SK-N-SH (cell line): ENCODE measurements at regions not wholly inside any gene's neighbourhood (a gene's known extent, or its start where the extent isn't known, plus 50 kb on each side); places are given as distances from the start of the nearest gene placed in this dataset.

ENCODE experiments used
- CTCF ChIA-PET: fragments of 300-600, 350-600 bp; formaldehyde crosslinking; extraction: SDS; loops from one replicate; lab custom pipeline; 2021; lab: Yijun Ruan, JAX
- POLR2A ChIA-PET: fragments of 350-600 bp; sonication (Branson Sonifier 250); formaldehyde crosslinking; extraction: SDS; loops from one replicate; lab custom pipeline; 2020; ENCODE audit warnings: antibody characterized with exemption, inconsistent platforms; lab: Yijun Ruan, JAX
- DNase-seq: peaks from one replicate; pipeline ENCODE4 v3.0.0; 2012
- H2AFZ ChIP-seq: fragments of 200-600 bp; sonication (generic); 2 replicates; pipeline ENCODE4 v1.8.1; 2016; ENCODE audit warnings: antibody characterized with exemption, mild to moderate bottlenecking, low read depth
- H3F3A ChIP-seq: fragments of 200-600 bp; sonication (generic); replicated peaks from 2 replicates; pipeline ENCODE3; 2016; ENCODE audit warnings: antibody characterized with exemption, mild to moderate bottlenecking; ENCODE audit not compliant: insufficient read depth
- H3K27ac ChIP-seq, 2 experiments: fragments of 200-500 bp in 1 of 2; fragments of 200-600 bp in 1 of 2; sonication (Bioruptor generic) in 1 of 2; sonication (generic), shearing (Covaris generic) in 1 of 2; 2 replicates each; pipeline versions ENCODE4 v1.5.1 to v1.6.1; 2014 to 2016; ENCODE audit warnings: low read depth in 2 of 2, inconsistent platforms in 1 of 2, low read length in 1 of 2, mild to moderate bottlenecking in 1 of 2, mixed read lengths in 1 of 2
- H3K27me3 ChIP-seq: fragments of 200-600 bp; sonication (generic), shearing (Covaris generic); 2 replicates; pipeline ENCODE4 v1.6.1; 2016; ENCODE audit warnings: mixed run types; ENCODE audit not compliant: insufficient read depth
- H3K36me3 ChIP-seq, 2 experiments: fragments of 200-500 bp in 1 of 2; fragments of 200-600 bp in 1 of 2; sonication (Bioruptor generic) in 1 of 2; sonication (generic) in 1 of 2; replicated peaks in 1 of 2; 2 replicates each; pipeline versions ENCODE3 to v1.5.1; 2014 to 2016; ENCODE audit warnings: low read length in 1 of 2, mild to moderate bottlenecking in 1 of 2; ENCODE audit not compliant: insufficient read depth in 2 of 2, control insufficient read depth in 1 of 2
- H3K4me1 ChIP-seq, 2 experiments: fragments of 200-500 bp in 1 of 2; fragments of 200-600 bp in 1 of 2; sonication (Bioruptor generic) in 1 of 2; sonication (generic), shearing (Covaris generic) in 1 of 2; 2 replicates each; pipeline versions ENCODE4 v1.5.1 to v1.6.1; 2014 to 2016; ENCODE audit warnings: low read depth in 1 of 2, low read length in 1 of 2, mixed run types in 1 of 2; ENCODE audit not compliant: insufficient read depth in 2 of 2, control insufficient read depth in 1 of 2
- H3K4me2 ChIP-seq: fragments of 200-600 bp; sonication (generic), shearing (Covaris generic); 2 replicates; pipeline ENCODE4 v1.6.1; 2017; ENCODE audit warnings: mixed run types
- H3K4me3 ChIP-seq, 2 experiments: fragments of 200-500 bp in 1 of 2; fragments of 200-600 bp in 1 of 2; sonication (Bioruptor generic) in 1 of 2; sonication (generic), shearing (Covaris generic) in 1 of 2; 2 replicates each; pipeline versions ENCODE4 v1.5.1 to v1.8.1; 2014 to 2016; ENCODE audit warnings: low read depth in 2 of 2, inconsistent platforms in 1 of 2, low read length in 1 of 2, mild to moderate bottlenecking in 1 of 2, mixed read lengths in 1 of 2, moderate library complexity in 1 of 2
- H3K79me2 ChIP-seq: fragments of 200-600 bp; sonication (generic); 2 replicates; pipeline ENCODE4 v1.8.1; 2017; ENCODE audit warnings: mild to moderate bottlenecking; ENCODE audit not compliant: insufficient read depth
- H3K9ac ChIP-seq: fragments of 200-600 bp; sonication (generic); 2 replicates; pipeline ENCODE4 v1.6.1; 2017; ENCODE audit warnings: mixed run types
- H3K9me2 ChIP-seq: fragments of 200-600 bp; sonication (generic); 2 replicates; pipeline ENCODE4 v1.6.1; 2017; ENCODE audit warnings: mixed run types
- H3K9me3 ChIP-seq: fragments of 200-600 bp; sonication (generic); 2 replicates; pipeline ENCODE4 v1.6.1; 2017; ENCODE audit warnings: mixed run types, mild to moderate bottlenecking, moderate library complexity
- H4K20me1 ChIP-seq: fragments of 200-600 bp; sonication (generic); 2 replicates; pipeline ENCODE4 v1.6.1; 2017; ENCODE audit warnings: mild to moderate bottlenecking, mixed run types; ENCODE audit not compliant: insufficient read depth
- CHD2 ChIP-seq: fragments of 150-350 bp; IDR thresholded peaks from 2 replicates; pipeline ENCODE4 v1.6.1; 2018; ENCODE audit warnings: low read length; ENCODE audit not compliant: partially characterized antibody
- EZH2phosphoT487 ChIP-seq: fragments of 200-600 bp; sonication (generic); IDR thresholded peaks from 2 replicates; pipeline ENCODE4 v1.6.1; 2017; ENCODE audit warnings: low read depth, mixed run types, mild to moderate bottlenecking, antibody characterized with exemption, moderate library complexity, borderline replicate concordance
- FOSL2 ChIP-seq: IDR thresholded peaks from 2 replicates; pipeline ENCODE4 v1.4.0; 2012; ENCODE audit warnings: low read depth, mild to moderate bottlenecking, moderate library complexity, borderline replicate concordance
- MXI1 ChIP-seq: IDR thresholded peaks from 2 replicates; pipeline ENCODE4 v1.6.1; 2012; ENCODE audit warnings: mild to moderate bottlenecking, low read depth, low read length, improper control_type of control experiment
- RAD21 ChIP-seq: IDR thresholded peaks from 2 replicates; pipeline ENCODE4 v1.6.1; 2012; ENCODE audit warnings: mild to moderate bottlenecking, low read length
- RCOR1 ChIP-seq: fragments of 150-350 bp; IDR thresholded peaks from 2 replicates; pipeline ENCODE4 v1.6.1; 2017; ENCODE audit warnings: antibody characterized with exemption, low read length
- RFX5 ChIP-seq: IDR thresholded peaks from 2 replicates; pipeline ENCODE4 v1.6.1; 2012; ENCODE audit warnings: mild to moderate bottlenecking, improper control_type of control experiment, low read length
- RXRA ChIP-seq: IDR thresholded peaks from 2 replicates; pipeline ENCODE4 v1.4.0; 2012; ENCODE audit warnings: low read depth, mild to moderate bottlenecking, borderline replicate concordance
- SIN3A ChIP-seq: IDR thresholded peaks from 2 replicates; pipeline ENCODE4 v1.6.1; 2012; ENCODE audit warnings: low read depth, mild to moderate bottlenecking, low read length, moderate library complexity, borderline replicate concordance
- TAF1 ChIP-seq: IDR thresholded peaks from 2 replicates; pipeline ENCODE4 v1.6.1; 2012; ENCODE audit warnings: low read depth, mild to moderate bottlenecking, low read length, moderate library complexity, borderline replicate concordance
- TEAD4 ChIP-seq: IDR thresholded peaks from 2 replicates; pipeline ENCODE4 v1.4.0; 2012; ENCODE audit warnings: mild to moderate bottlenecking, borderline replicate concordance; ENCODE audit not compliant: insufficient read depth
- WGBS: methylation state at CpG from one replicate; pipeline ENCODE4 v1.1.6; 2017; ENCODE audit warnings: low lambda C conversion rate; 5-methylcytosine and 5-hydroxymethylcytosine counted together
- TF ChIP-seq, protein P1 (sequence below): fragments of 150-350 bp; IDR thresholded peaks from 2 replicates; pipeline ENCODE4 v1.6.1; 2017; ENCODE audit warnings: antibody characterized with exemption, low read length, low read depth, borderline replicate concordance
- TF ChIP-seq, protein P2 (sequence below): IDR thresholded peaks from 2 replicates; pipeline ENCODE4 v1.4.0; 2012; ENCODE audit warnings: low read depth, borderline replicate concordance
- TF ChIP-seq, protein P3 (sequence below): IDR thresholded peaks from 2 replicates; pipeline ENCODE4 v1.4.0; 2012; ENCODE audit warnings: low read depth, borderline replicate concordance

DNA sequence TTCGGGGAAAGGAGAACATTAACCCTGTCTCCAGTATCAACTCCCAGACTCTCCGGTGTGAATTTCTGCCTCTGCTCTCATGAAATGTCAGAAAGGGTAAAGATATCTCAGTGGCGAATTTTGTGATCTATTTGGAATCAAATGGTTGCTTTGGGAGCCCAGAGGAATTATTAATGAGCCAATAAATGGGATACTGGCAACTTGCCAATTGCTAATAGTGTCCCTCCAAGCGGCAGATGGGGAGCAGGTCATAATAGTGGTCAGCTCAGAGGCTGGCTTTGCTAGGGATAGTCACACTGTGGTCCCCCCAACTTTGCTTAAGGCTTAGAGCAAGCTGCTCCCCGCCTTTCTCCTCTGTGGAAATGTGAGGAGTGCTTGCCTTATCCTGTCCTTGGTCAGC lies 176.1 kb upstream of the KL start:
- Histone ChIP-seq H3K27ac (no peak overlapping the region), H3K4me1 (peaks cover 0 to 5% of the 10 kb centered on the region in 2 experiments; a peak in 1 of 4 replicates), H3K36me3 (no peaks in the 10 kb centered on the region), H2AFZ (no peak overlapping the region), H3K4me3 (no peak overlapping the region), H3K27me3 (no peaks in the 10 kb centered on the region), H3F3A (no peaks in the 10 kb centered on the region), H3K9ac (no peak overlapping the region), H3K9me3 (no peaks in the 10 kb centered on the region), H3K4me2 (no peak overlapping the region), H4K20me1 (no peaks in the 10 kb centered on the region), H3K79me2 (no peaks in the 10 kb centered on the region), H3K9me2 (no peaks in the 10 kb centered on the region)
- POLR2A ChIA-PET, result no interaction called here
- WGBS, result 79% methylated on average over 4 of the region's 5 CpGs
- TF ChIP-seq, protein P1, sequence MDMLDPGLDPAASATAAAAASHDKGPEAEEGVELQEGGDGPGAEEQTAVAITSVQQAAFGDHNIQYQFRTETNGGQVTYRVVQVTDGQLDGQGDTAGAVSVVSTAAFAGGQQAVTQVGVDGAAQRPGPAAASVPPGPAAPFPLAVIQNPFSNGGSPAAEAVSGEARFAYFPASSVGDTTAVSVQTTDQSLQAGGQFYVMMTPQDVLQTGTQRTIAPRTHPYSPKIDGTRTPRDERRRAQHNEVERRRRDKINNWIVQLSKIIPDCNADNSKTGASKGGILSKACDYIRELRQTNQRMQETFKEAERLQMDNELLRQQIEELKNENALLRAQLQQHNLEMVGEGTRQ, result no peak
- TF ChIP-seq TEAD4, result no peak
- DNase-seq, result no peak
- CTCF ChIA-PET, result no interaction called here

DNA sequence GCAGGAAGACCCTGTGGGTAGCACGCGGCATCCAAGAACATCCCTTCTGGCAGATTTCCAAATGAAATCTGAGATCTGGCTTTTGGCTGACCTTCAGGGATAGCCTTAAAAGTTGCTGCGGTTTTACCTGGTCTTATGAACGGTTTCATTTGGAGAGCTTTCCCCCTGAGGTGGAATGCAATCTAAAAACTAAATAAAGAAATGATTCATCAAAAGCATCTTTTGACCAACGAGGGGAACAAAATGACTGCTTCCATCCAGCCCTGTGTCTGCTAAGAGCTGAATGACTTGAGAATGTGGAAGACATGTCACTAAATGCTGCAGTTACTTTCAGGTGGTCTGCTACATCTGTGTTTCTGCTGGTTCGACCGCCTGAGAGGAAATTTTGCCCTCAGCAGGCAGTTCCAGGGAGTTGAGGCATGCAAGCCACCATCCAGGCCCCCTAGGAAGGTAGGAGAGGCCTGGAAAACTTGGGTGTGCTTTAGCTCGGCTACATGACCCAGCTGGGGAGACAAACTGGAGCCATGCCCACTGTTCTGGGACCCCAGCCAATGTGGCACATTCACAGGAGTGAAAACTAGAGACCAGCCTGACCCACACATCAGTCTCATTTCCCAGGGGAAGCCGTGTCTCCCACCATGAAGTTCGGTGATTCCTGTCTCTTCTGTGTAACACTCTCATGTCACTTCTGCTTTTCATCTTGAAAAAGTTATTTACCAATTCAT lies 175.1 kb upstream of the KL start:
- Histone ChIP-seq H3K4me3 (no peak overlapping the region), H3K27me3 (no peaks in the 10 kb centered on the region), H3K79me2 (no peaks in the 10 kb centered on the region), H2AFZ (no peak overlapping the region), H3K4me1 (peaks cover 0 to 5% of the 10 kb centered on the region in 2 experiments; a peak in 1 of 4 replicates), H3K9me2 (no peaks in the 10 kb centered on the region), H3F3A (no peaks in the 10 kb centered on the region), H3K27ac (no peak overlapping the region), H3K9ac (no peak overlapping the region), H3K9me3 (no peaks in the 10 kb centered on the region), H3K36me3 (no peaks in the 10 kb centered on the region), H4K20me1 (no peaks in the 10 kb centered on the region), H3K4me2 (no peak overlapping the region)
- no peak for TF ChIP-seq CHD2
- no peak for TF ChIP-seq RCOR1
- no peak for TF ChIP-seq FOSL2
- no peak for TF ChIP-seq MXI1
- TF ChIP-seq RAD21, result no peak
- TF ChIP-seq, protein P2, sequence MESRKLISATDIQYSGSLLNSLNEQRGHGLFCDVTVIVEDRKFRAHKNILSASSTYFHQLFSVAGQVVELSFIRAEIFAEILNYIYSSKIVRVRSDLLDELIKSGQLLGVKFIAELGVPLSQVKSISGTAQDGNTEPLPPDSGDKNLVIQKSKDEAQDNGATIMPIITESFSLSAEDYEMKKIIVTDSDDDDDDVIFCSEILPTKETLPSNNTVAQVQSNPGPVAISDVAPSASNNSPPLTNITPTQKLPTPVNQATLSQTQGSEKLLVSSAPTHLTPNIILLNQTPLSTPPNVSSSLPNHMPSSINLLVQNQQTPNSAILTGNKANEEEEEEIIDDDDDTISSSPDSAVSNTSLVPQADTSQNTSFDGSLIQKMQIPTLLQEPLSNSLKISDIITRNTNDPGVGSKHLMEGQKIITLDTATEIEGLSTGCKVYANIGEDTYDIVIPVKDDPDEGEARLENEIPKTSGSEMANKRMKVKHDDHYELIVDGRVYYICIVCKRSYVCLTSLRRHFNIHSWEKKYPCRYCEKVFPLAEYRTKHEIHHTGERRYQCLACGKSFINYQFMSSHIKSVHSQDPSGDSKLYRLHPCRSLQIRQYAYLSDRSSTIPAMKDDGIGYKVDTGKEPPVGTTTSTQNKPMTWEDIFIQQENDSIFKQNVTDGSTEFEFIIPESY, result no peak
- no peak for TF ChIP-seq SIN3A
- TF ChIP-seq, protein P3, sequence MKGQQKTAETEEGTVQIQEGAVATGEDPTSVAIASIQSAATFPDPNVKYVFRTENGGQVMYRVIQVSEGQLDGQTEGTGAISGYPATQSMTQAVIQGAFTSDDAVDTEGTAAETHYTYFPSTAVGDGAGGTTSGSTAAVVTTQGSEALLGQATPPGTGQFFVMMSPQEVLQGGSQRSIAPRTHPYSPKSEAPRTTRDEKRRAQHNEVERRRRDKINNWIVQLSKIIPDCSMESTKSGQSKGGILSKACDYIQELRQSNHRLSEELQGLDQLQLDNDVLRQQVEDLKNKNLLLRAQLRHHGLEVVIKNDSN, result no peak
- TF ChIP-seq TAF1, result no peak
- no peak for TF ChIP-seq RFX5
- no peak for TF ChIP-seq EZH2phosphoT487
- TF ChIP-seq RXRA, result no peak
- DNase-seq, result no peak
- WGBS, result 78% methylated on average over 10 of the region's 10 CpGs
- ChIA-PET POLR2A (no interaction called here), CTCF (no interaction called here)
